ENCODE measurements at regions not wholly inside any gene's neighbourhood (a gene's known extent, or its start where the extent isn't known, plus 50 kb on each side); places are given as distances from the start of the nearest gene placed in this dataset.

- no peak for TF ChIP-seq POLR2A (IDR thresholded peaks at IDR 0.05)
- TF ChIP-seq, protein P1, sequence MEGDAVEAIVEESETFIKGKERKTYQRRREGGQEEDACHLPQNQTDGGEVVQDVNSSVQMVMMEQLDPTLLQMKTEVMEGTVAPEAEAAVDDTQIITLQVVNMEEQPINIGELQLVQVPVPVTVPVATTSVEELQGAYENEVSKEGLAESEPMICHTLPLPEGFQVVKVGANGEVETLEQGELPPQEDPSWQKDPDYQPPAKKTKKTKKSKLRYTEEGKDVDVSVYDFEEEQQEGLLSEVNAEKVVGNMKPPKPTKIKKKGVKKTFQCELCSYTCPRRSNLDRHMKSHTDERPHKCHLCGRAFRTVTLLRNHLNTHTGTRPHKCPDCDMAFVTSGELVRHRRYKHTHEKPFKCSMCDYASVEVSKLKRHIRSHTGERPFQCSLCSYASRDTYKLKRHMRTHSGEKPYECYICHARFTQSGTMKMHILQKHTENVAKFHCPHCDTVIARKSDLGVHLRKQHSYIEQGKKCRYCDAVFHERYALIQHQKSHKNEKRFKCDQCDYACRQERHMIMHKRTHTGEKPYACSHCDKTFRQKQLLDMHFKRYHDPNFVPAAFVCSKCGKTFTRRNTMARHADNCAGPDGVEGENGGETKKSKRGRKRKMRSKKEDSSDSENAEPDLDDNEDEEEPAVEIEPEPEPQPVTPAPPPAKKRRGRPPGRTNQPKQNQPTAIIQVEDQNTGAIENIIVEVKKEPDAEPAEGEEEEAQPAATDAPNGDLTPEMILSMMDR (IDR thresholded peaks at IDR 0.05) = no peak
Observed at GRCh38 chr6:121963826-121964225, 435.6 kb upstream of the HSF2 start.

All from gastroesophageal sphincter (tissue), 3 donors.